GM19395 (cell line): ENCODE measurements at regions not wholly inside any gene's neighbourhood (a gene's known extent, or its start where the extent isn't known, plus 50 kb on each side); places are given as distances from the start of the nearest gene placed in this dataset.
"Not testable (repeated sequence)": the region's sequence is repeated elsewhere in the genome, so short reads cannot be mapped to it uniquely, and the experiment has no call there.

Experiments used
- ATAC-seq: cut with Tn5 transposase; IDR thresholded peaks from one replicate; pipeline ENCODE4 v1.9.1; 2021; ENCODE audit warnings: mild to moderate bottlenecking, moderate library complexity; ENCODE audit not compliant: unreplicated experiment

DNA sequence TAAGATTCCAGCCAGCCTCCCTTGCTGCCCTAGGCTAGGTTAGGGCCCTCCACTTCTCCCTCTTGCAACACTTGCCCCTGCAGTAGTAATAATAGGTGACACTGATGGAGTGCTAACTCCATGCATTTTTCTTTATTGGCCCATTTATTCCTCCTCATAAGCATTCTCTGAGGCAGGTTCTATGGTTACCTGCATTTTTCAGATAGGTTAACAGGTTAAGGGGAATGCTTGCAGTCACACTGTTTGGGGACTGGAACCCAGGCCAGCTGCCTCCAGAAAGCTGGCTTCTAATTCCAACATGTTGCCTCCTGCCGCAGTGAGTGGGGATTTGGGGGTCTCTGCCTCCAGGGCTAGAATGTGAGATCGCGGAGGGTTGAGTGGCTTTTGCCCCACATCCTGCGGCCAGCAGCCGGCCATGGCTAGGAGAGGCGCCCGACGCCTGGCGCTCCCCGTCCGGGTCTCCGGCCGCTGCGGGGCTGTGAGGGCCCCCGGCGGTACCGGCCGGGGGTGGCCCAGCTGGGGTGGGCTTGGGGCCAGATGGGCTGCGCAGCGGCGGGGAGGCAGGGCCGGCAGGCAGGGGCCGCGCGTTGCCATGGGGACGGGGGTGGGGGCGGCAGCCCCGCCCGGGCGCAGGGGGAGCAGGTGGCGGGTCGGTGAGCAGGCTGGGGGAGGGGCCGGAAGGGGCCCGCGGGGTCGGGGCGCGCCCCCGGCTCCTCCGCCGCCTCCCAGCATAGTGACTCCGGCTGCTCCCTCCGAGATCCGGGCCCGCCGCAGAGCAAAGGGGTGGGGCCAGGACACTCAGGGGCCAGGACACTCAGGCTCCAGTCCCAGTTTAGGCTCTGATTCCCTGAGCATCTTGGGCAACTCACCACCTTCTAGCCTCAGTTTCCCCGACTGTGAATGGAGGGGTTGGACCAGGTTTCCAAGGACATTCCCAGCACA, 68.4 kb upstream of the SSBP3 start:
- no peak for ATAC-seq

DNA sequence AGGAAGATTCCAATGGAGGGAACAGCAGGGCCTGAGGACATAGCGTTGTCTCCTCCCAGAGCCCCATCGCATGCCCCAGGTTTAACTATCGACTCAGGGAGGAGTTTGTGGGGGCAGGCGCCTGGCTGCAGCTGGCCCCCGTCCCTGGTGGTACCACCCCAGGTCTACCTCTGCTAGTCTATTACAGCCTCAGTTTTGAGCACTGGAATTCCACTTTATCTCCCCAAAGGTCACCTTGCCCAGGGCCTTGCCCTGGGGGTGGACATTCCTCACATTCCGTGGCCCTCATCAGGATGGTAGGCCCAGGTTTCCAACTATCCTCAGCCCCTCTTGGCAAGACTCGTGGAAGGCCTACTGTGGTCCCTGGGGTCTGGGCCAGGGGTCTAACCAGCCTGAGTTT, 65.4 kb upstream of the SSBP3 start:
- no peak for ATAC-seq

DNA sequence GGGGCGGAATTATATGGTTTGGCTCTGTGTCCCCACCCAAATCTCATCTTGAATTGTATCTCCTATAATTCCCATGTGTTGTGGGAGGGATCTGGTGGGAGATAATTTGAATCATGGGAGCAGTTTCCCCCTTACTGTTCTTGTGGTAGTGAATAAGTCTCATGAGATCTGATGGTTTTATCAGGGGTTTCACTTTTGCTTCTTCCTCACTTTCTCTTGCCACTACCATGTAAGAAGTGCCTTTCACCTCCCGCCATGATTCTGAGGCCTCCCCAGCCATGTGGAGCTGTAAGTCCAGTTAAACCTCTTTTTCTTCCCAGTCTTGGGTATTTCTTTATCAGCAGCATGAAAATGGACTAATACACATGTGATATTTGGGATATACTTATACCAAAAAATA, 63.2 kb upstream of the SSBP3 start:
- ATAC-seq: not testable (repeated sequence)

DNA sequence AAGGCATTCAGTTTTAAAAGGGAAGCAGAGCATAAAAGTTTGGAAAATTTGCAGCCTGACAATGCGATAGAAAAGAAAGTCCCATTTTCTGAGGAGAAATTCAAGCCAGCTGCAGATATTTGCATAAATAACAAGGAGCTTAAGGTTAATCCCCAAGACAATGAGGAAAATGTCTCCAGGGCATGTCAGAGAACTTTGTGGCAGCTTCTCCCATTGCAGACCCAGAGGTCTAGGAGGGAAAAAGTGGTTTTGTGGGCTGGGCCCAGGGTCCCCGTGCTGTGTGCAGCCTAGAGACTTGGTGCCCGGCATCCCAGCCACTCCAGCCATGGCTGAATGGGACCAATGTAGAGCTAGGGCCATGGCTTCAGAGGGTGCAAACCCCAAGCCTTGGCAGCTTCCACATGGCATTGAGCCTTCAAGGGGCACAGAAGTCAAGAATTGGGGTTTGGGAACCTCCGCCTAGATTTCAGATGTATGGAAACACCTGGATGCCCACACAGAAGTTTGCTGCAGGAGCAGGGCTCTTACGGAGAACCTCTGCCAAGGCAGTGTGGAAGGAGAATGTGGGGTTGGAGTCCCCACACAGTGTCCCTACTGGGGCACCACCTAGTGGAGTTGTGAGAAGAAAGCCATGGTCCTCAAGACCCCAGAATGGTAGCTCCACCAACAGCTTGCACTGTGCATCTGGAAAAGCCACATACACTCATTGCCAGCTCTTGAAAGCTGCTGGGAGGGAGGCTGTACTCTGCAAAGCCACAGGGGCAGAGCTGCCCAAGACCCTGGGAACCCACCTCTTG, 62.3 kb upstream of the SSBP3 start:
- not testable (repeated sequence) for ATAC-seq

DNA sequence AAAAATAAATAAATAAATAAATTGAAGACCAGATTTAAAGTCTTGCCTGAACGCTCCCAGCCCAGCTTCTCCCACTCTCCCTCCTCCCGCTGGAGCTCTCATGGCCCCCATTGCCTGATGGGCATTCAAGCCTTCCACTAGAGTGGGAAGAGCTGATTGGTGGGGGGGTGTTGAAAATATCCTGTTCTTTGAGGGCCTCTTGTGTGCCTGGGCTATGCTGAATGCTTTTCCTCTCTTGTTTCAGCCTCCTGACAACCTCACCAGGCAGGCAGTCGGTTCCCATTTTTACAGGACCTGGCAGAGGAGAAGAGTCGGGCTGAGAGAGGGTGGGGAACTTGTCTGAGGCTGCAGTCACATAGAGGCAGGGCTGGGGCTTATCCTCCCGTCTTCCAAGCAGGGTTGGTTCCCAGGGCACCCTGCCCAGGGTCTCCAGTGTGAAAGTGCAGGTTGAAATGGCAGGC, 59.2 kb upstream of the SSBP3 start:
- no peak for ATAC-seq

DNA sequence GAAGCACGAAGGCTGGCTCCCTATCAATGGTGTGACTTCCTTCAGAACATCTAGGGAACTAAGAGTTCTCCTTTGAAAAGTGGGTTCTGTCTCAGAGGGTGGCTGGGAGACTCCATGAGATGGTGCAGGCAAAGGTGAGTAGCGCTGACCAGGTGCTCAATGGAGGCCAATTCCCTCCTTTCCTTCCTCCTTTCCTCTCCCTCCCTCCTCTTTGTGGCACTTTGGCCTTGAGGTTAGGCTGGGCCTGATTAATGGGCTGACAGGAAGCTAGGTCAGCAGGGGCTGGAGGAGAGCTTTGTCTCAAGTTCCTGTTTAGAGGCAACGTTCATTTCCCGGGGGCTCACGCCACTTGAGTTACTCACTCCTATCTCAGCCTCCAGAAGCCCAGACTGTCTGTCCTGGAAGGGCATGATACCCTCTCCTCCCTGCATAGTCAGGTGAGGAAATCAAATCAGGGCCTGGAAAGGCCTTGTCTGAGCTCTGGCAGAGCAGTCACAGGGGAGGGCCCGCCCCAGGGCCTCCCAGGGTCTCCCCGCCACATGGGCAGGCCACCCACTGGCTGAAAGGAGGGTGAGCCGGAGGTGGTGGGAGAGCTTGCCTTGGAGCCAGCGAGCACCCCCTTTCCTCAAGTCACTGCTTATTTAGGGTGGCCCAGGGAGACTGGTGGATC, 58.4 kb upstream of the SSBP3 start:
- no peak for ATAC-seq

DNA sequence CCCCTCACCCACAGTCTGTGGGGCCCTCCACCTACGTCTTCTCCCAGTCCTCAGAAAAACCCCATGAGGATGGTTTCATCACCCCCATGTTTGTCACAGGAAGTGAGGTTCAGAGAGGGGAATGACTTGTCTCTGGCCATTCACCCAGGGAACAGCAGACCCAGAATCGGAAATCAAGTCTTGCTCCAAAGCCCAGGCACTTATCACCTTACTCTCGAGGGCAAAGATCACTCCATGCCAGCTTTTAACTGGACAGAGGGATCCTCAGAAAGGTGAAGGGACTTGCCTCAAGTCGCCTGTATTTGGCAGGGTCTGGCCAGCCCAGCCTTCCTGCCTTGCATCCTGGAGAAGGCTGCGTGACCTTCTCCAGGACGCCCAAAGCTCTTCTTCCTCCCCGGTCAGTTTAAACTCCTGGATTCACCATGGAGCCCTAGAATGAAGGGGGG, 57.9 kb upstream of the SSBP3 start:
- ATAC-seq: no peak

DNA sequence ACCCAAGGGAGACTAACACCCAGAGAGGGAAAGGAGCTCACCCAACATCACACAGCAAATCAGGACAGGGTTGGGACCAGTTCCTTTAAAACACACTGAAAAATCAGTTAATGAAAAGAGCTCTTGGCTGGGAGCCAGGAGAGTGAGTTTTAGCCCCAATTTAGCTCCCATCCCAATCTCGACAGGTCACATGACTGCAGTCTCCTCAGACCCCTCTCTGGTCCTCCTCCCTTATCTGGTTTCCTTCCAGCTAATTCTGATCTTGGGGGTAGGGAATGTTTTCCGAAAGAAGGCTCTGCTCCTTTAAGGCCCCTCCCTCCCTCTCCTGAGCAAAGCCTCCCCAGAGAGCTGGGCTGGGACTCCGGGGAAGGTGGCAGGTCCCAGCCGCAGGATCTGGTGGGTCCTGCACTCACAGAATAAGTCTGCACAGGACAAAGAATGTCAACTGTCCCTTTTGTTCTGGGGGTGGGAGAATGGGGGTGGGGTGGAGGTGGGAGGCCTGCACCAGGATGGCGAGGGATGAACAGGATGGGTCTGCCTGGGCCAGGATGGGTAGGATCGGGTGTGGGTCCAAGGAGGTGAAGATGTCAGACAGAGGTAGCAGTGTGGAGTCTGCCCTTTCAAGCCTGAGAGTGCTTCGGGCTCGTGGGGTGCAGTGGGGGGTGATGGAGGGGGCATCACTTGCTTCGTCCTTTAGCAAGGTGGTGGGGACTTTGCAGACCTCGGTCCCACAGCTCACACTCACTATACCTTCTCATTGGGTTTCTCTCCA, 57.3 kb upstream of the SSBP3 start:
- ATAC-seq: no peak

DNA sequence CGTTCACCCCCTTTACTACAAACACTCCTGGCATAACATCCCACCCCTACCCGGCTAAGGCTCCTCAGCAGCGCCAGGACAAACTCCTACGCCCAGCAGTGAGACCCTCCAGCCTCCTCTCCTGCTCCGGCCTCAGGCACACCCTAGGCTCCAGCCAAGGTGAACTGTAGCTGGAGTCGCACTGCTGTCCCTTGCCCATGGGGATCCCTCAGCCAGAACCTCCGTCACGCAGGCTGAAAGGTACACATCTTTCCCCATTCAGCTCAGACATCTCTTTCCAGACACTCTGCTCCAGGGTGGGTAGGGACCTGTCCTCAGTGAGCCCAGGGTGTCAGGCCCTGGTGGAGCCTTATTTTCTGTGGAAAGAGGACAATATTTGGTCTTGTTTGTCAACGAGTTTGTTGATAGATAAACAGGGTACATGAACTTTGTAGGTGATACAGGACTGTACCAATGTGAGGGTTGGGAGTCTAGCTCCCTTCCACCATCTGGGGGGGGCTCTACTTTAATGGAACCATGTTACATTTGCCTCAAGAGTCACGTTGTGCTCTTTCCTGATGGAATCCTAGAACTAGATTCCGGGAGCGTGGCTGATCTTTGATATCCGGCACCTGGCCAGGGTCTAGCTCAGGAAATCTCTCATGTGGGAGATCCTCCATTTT, 56.5 kb upstream of the SSBP3 start:
- no peak for ATAC-seq

DNA sequence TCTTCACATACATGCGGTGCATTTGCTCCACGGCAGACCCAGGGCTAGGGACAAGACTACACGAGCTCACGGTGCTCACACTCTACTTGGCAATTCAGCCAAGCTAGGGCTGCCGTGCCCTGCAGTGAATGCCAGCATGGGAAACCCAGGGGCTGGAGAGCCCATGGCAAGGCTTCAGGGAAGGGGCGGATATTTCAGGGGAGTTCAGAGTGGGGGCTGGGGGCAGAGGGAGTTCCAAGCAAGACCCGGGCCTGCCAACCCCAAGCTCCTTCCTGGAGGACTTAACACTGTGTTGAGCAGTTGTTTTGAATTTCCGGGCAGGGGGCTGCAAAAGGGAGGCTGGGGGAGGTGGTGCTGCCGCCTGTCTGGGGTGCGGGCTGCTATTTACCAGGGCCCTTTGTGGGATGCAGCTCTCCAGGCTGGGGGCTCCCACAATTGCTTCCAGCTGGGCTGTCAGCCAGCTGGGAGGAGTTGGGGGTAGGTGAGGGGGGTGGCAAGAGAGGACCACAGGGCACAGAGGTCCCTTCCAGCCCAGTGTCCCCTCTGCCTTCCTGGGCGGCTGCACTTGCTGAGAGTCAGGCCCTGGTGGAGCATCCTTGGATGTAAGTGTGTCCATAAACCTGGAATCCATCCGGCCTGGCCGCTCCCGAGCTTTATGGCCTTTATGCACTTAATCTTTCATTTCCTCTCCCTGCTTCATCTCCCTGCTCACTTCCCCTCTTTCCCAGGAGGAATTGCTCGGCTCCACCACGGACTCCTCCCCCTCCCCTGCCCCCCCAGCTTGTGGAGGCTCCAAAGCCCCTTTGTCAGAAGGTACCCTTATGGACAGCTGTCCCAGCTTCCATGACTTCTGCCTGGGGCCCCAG, 55.8 kb upstream of the SSBP3 start:
- ATAC-seq: no peak

DNA sequence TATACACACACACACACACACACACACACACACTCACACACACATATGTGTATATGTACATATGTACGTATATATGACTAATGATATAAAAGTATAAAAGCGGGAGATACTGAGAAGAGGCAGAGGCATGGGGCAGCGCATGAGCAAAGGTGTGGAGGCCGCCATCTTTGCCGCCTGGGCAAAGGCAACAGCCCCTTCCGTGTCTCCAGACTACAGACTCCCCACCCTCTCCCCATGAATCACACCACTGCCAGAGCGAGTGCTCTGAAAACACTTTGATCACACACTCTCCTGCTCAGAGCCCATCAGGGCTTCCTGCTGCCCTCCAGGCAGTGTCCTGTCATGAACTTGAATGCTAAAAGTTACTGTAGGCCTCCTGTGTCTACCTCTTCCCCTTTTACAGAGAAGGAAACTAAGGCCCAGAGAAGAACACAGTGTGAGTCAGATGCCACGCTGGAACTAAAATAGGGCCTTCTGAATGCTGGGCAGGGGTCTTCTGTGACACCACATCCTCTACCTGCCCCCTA, 54.7 kb upstream of the SSBP3 start:
- ATAC-seq: no peak

DNA sequence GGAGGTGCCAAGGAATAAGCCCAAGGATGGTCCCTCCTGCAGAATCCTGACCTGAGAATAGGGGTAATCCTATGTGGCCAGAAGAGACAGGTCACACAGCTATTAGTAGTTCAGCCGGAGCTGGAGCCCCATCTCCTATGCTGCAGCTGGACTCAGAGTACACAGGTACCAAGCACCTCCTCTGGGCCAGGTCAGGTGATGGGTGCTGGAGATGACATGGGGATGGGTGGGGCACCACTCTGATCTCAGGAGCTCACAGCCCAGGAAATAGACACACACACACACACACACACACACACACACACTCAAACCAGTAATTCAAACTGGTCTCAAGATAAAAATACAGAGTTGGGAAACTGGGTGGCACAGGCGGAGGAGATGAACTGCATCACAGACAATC, 54.2 kb upstream of the SSBP3 start:
- no peak for ATAC-seq

DNA sequence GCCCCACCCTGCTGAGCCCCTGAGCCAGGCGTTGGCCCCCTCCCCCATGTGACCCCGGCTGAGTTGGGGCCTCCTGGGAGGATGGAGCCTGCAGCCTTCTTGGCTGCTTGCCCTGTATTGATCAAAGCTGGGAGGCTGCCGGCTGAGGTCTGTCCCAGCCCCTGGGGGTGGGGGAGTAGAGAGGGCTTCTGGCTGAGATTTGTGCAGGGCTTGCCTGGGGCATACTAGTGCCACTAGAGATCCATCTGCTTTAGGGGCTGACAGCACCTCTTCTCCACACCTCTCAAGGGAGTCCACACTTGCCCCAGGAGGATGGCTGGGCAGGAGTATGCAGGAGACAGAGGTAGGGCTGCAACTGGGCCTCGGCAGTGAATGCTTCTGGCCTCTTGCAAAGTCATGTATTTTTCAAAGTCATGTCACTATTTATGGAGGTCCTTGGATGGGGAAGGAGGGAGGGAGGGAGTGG, 53.6 kb upstream of the SSBP3 start:
- ATAC-seq: no peak

DNA sequence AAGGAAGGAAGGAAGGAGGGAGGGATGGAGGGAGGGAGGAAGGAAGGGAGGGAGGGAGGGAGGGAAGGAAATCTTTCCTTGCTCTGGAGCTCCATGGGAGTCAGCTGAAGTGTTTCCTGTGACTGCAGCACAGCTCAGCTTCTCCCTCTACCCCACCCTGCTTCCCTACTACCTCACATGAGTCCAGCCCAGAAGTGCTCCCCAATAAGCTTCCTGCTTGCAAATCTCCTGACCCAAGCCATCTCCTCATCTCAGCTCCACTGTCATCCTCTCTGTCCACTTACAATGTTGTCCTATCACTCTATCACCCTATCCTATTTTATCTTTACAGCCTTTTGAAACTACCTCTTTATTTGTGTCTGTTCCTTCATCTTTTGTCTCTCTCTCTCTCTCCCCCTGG, 52.9 kb upstream of the SSBP3 start:
- ATAC-seq: no peak

DNA sequence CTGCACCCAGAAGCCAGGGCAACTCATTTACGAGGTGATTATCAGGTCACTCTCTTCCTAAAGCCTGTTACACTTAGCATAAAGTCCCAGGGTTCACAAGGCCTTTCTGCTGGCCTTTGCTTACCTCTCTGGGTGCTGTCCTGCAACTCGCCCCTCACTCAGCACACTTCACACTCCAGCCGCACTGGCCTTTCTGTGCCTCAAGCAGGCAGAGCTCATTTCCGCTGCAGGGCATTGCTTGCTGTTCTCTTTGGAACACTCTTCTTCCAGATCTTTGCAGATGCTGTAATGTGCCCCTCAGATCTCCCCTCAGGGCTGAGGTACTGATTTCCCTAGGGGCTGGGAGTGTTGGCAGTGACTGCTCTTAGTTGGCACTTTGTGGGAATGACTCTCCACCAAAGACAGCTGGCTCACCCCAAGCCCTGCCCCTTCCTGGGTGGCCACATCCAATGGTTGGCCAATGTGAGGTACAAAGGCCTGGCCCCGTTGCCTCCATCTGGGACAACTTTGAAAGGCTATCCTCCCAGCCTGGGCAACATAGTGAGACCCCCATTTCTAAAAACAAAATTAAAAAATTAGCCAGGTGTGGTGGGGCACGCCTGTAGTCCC, 50.8 kb upstream of the SSBP3 start:
- ATAC-seq: no peak

DNA sequence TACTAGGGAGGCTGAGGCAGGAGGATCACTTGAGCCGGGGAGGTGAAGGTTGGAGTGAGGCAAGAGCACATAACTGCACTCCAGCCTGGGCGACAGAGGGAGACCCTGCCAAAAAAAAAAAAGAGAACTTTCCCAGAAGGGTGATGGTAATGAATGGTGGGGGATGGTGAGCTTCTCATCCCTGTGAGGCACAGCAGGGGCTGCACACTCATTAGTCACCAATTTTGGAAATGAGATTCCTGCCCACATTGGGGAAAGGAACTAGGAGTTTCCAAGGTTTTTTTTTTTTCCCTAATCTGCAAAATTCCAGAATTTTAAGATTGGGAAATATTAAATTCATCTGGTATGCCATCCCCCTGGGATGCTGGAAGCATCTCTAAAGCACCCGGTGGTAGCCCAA, 50.2 kb upstream of the SSBP3 start:
- no peak for ATAC-seq
